Glomerular endothelial cell (primary cell): ENCODE measurements at regions not wholly inside any gene's neighbourhood (a gene's known extent, or its start where the extent isn't known, plus 50 kb on each side); places are given as distances from the start of the nearest gene placed in this dataset.
"Not testable (repeated sequence)": the region's sequence is repeated elsewhere in the genome, so short reads cannot be mapped to it uniquely, and the experiment has no call there.

Source experiments
- DNase-seq: peaks from one replicate; pipeline ENCODE4 v3.0.0-alpha.2; 2011; ENCODE audit warnings: low read depth, low spot score; ENCODE audit errors: extremely low read depth

- no peak for DNase-seq
These were observed 563.9 kb downstream of the TFAP2A start for GRCh38 chr6:9851006-9851405.

DNA sequence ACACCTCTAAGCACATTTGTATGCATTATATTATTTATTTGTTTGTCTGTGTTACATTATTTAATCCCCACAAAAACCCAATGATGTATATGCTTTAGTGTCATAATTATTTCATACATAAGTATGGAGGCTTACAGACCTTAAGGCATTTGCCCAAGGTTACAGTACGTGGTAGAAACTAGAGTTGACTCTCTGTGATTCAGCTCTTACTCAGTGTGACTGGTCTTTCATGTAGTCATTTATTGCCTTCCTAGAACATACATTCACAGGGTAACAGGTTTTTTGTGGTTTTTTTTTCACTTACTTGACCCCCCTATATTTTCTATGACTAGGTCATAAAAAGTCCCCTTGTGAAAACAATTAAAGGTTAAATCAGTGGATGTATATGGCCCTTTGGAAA, 566.8 kb downstream of the TFAP2A start:
- no peak for DNase-seq

DNA sequence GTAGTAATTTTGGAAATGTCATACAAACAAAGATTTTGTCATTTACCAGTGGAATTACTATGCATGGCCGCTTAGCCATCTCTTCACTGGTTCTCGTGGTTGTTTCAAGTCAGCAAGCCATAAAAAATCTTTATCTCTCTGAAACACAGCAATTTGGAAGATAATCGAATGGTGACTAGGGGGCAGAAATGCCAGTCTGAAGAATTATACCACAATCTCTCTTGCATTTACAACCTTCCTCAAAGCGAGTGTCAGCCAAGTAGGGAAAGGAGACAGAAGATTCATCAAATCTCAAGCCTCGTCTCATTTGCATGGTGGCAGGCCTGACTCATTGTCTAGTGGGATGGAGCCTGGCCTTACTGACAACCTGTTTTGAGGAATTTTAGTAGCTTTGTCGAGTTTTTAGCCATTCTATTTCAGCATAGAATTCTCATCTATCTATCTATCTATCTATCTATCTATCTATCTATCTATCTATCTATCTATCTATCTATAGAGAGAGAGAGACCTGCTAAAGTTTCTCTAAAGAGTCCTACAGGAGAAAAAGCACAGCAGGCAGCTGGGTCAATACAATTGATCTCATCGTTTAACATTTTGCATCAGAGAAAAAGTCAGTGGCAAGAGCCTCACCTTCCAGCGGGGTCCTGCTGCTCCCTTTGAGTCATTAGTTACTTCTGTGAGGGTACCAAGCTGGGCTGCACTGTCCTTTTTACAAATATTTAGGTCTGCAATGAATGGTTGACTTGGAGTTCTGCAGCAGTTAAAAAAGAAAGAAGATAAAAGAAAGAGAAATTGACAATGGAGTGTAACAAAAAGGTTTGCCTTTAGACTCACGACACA, 572.8 kb downstream of the TFAP2A start:
- DNase-seq, result no peak

GRCh38 chr6:9834233-9834632, 580.6 kb downstream of the TFAP2A start:
- DNase-seq, result peak; percentile 63

DNA sequence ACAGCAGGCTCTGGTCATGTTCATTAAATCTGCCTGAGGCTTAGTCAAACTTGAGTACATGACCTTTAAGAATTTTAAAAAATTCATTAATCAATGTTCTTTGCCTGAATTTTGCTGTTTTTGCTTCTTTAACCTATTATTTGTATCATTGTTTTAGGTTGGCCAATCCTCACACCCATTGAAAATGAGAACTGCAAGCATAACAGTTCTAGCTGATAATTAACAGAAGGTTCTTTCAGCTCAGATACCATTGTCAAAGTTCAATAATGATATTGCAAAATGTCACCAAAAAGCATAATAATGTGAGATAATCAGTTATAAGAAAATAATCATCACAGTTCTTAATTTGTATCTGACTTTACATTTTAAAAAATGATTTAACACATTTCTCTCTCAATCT, 583.1 kb downstream of the TFAP2A start:
- DNase-seq, result no peak

- no peak for DNase-seq
These were observed 584.1 kb downstream of the TFAP2A start for GRCh38 chr6:9830808-9831207.

- no peak for DNase-seq
These were observed 589.3 kb downstream of the TFAP2A start for GRCh38 chr6:9825526-9825925.

DNA sequence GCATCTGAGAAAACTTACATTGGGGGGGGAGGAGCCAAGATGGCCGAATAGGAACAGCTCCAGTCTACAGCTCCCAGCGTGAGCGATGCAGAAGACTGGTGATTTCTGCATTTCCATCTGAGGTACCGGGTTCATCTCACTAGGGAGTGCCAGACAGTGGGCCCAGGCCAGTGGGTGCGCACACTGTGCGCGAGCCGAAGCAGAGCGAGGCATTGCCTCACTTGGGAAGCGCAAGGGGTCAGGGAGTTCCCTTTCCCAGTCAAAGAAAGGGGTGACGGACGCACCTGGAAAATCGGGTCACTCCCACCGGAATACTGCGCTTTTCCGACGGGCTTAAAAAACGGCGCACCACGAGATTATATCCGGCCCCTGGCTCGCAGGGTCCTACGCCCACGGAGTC, 604.1 kb downstream of the TFAP2A start:
- DNase-seq, result not testable (repeated sequence)

DNA sequence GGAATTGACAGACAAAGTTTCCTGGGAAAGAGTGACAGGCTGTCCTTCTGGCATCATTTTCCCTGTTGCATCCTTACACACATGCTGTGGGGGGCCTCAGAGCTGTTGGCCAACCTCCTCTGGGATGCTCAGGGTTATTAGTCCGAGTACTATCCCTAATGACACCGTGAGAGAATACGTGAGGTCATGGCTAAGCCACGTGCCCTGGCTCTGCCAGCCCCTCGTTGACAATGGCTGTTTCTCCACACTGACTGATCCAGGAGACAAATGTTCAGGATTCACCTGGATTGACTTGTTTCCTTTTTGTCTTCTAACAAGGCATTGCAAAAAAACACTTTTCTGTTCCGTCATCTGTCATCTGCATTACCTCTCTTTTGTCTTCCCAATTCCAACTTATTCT, 604.6 kb downstream of the TFAP2A start:
- DNase-seq, result no peak

GRCh38 chr6:9806195-9806594, 608.7 kb downstream of the TFAP2A start:
- DNase-seq, result no peak

GRCh38 chr6:9801249-9801754, 613.6 kb downstream of the TFAP2A start:
- DNase-seq, result no peak

DNA sequence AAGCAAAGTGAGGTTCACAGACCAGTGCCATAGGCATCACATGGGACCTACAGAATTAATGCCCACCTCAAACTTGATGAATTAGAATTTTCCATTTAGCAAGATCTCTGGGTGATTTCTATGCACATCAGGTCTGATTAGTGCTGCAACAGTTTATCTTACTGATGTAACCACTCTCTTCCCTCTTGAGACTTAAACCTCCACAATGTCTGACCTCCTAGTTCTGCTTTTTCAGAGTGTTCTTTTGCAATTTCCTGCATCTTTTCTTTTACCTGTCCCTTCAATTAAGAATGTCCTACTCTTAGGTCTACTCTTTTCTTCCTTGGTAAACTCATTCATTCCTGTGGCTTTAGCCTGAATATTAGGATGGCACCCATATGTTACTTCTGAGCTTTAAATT, 615.3 kb downstream of the TFAP2A start:
- no peak for DNase-seq

DNA sequence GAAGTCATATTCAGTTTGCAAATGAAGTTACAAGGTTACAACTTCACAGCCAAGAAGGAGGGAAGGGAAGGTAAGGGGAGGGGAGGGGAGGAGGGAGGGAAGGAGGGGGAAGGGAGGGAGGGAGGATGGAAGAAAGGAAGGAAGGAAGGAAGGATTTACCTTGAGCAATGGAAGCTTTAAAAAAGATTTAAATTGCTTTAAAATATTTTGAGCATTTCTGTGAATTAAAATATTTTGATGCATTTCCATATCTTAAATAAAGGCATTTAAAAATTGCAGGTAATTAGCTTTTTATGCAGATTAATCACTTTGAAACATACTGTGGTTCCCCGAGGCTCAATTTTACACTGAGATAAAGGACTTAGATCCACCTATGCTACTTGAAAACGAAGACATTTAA, 618.0 kb downstream of the TFAP2A start:
- DNase-seq, result no peak

DNA sequence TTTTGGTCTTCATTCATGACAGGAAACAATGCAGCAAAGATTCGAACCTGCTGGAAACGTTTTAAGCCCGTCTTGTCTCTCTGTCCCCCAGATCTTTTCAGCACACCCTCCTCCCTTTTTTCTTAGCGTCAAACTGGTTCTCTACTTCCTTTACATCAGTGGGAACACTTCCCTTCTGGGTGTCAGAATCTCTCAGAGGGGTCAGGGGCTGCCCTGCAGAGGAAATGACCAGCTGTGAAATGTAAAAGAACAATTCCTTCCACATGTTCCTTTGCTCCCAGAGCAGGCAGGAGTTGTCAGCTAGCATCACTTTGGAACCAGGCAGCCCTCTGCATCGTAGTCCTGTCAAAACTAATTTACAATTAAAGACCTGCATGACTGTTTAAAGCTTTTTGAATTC, 619.0 kb downstream of the TFAP2A start:
- no peak for DNase-seq

- no peak for DNase-seq
These were observed 625.7 kb downstream of the TFAP2A start for GRCh38 chr6:9789201-9789600.

- no peak for DNase-seq
These were observed 630.1 kb downstream of the TFAP2A start for GRCh38 chr6:9784786-9785185.

- DNase-seq, result no peak
These were observed 631.3 kb downstream of the TFAP2A start for GRCh38 chr6:9783567-9783966.

DNA sequence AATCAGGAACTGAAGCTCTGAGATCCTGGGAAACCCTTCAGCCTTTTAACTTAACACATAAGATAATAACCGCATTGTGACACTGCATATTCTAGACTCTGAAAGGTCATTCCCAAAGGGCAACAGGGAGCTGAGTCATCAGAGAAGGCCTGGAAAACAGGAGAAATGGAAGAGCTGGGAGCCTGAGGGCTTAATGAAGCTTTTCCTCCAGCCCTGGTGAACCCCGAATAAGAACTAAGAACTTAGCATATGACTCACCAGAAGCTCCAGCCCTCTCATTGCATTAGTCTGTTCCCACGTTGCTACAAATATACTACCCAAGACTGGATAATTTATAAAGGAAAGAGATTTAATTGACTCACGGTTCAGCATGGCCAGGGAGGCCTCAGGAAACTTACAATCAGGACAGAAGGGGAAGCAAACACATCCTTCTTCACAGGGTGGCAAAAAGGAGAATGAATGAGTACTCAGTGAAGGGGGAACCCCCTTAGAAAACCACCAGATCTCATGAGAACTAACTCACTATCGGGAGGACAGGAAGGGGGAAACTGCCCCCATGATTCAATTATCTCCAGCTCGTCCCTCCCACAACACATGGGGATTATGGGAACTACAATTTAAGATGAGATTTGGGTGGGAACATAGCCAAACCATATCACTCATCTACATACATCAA, 648.5 kb downstream of the TFAP2A start:
- DNase-seq, result peak; percentile 36

GRCh38 chr6:9761220-9761619, 653.7 kb downstream of the TFAP2A start:
- no peak for DNase-seq

- DNase-seq, result no peak
These were observed 660.4 kb downstream of the TFAP2A start for GRCh38 chr6:9754515-9754914.

- DNase-seq, result no peak
These were observed 668.9 kb downstream of the TFAP2A start for GRCh38 chr6:9745966-9746365.

- no peak for DNase-seq
These were observed 669.4 kb downstream of the TFAP2A start for GRCh38 chr6:9745476-9745875.
